PC-3 (cell line): ENCODE measurements at regions not wholly inside any gene's neighbourhood (a gene's known extent, or its start where the extent isn't known, plus 50 kb on each side); places are given as distances from the start of the nearest gene placed in this dataset.

Experiments
- ATAC-seq: fragments of 200-7000 bp; cut with Tn5 transposase; 2 replicates; pipeline ENCODE4 v1.9.1; 2020; ENCODE audit warnings: mild to moderate bottlenecking, moderate library complexity
- BruUV-seq: library from RNA; stranded (reverse); fragments of 400-500 nt; replicated peaks from 2 replicates; lab custom pipeline; 2021; lab: Mats Ljungman, UMichigan
- CTCF ChIA-PET: fragments of 300-600 bp; sonication (Branson Sonifier 250); formaldehyde crosslinking; loops from one replicate; lab custom pipeline; 2022; ENCODE audit warnings: antibody characterized with exemption; lab: Charles Lee
- POLR2A ChIA-PET: fragments of 300-600 bp; sonication (Branson Sonifier 250); formaldehyde crosslinking; loops from one replicate; lab custom pipeline; 2022; ENCODE audit warnings: antibody characterized with exemption; ENCODE audit not compliant: unreplicated experiment; lab: Charles Lee
- DNase-seq: peaks from one replicate; pipeline ENCODE4 v3.0.0-alpha.2; 2015
- H2AFZ ChIP-seq: fragments of 300-600 bp; sonication (generic); 2 replicates; pipeline ENCODE4 v1.6.0; 2016; ENCODE audit warnings: antibody characterized with exemption, low read length
- H3F3A ChIP-seq: fragments of 300-600 bp; sonication (generic); one replicate; pipeline ENCODE4 v1.6.0; 2017; ENCODE audit warnings: antibody characterized with exemption, low read length, control low read depth, mild to moderate bottlenecking; ENCODE audit not compliant: unreplicated experiment
- H3K27ac ChIP-seq: fragments of 300-600 bp; sonication (generic); 2 replicates; pipeline ENCODE4 v1.5.1; 2016; ENCODE audit warnings: mild to moderate bottlenecking, low read length
- H3K27me3 ChIP-seq: fragments of 300-600 bp; sonication (generic); 2 replicates; pipeline ENCODE4 v1.6.1; 2016; ENCODE audit warnings: low read length, mixed read lengths
- H3K36me3 ChIP-seq: fragments of 300-600 bp; sonication (generic); 2 replicates; pipeline ENCODE4 v1.6.1; 2016; ENCODE audit warnings: low read depth, mixed run types, low read length, mixed read lengths
- H3K4me1 ChIP-seq: fragments of 300-600 bp; sonication (generic); 2 replicates; pipeline ENCODE4 v1.5.1; 2016; ENCODE audit warnings: low read length; ENCODE audit not compliant: insufficient read depth
- H3K4me2 ChIP-seq: fragments of 300-600 bp; sonication (generic); 2 replicates; pipeline ENCODE4 v1.6.0; 2016; ENCODE audit warnings: low read length
- H3K4me3 ChIP-seq: fragments of 300-600 bp; sonication (generic); 2 replicates; pipeline ENCODE4 v1.5.1; 2016; ENCODE audit warnings: mild to moderate bottlenecking, low read length, mixed read lengths
- H3K79me2 ChIP-seq: fragments of 300-600 bp; sonication (generic); 2 replicates; pipeline ENCODE4 v1.6.1; 2017; ENCODE audit warnings: low read length, mixed read lengths
- H3K9ac ChIP-seq: fragments of 300-600 bp; sonication (generic); 2 replicates; pipeline ENCODE4 v1.6.0; 2016; ENCODE audit warnings: mild to moderate bottlenecking, low read length
- H3K9me2 ChIP-seq: fragments of 300-600 bp; sonication (generic); replicated peaks from 2 replicates; pipeline ENCODE4 v1.6.1; 2016; ENCODE audit warnings: mixed run types, low read length, mixed read lengths
- H3K9me3 ChIP-seq: fragments of 300-600 bp; sonication (generic); 2 replicates; pipeline ENCODE4 v1.6.1; 2016; ENCODE audit warnings: low read length, mixed read lengths
- H4K20me1 ChIP-seq: fragments of 300-600 bp; sonication (generic); 2 replicates; pipeline ENCODE4 v1.6.1; 2016; ENCODE audit warnings: low read length, mixed read lengths
- EZH2 ChIP-seq: fragments of 300-600 bp; sonication (generic); IDR thresholded peaks from one replicate; pipeline ENCODE4 v1.6.1; 2017; ENCODE audit warnings: antibody characterized with exemption, mild to moderate bottlenecking, low read length; ENCODE audit not compliant: unreplicated experiment
- EZH2phosphoT487 ChIP-seq: fragments of 300-600 bp; sonication (generic); IDR thresholded peaks from 2 replicates; pipeline ENCODE4 v1.6.1; 2018; ENCODE audit warnings: mild to moderate bottlenecking, antibody characterized with exemption, low read length, borderline replicate concordance
- intact Hi-C: fragments of 100-400 bp; cut with micrococcal nuclease; formaldehyde crosslinking; loops from 2 replicates; pipeline ENCODE4 v1.9.0; 2023
- TF ChIP-seq, protein P1 (sequence below): fragments of 300-600 bp; sonication (generic); conservative IDR thresholded peaks from 2 replicates; pipeline ENCODE4 v1.5.1; 2017; ENCODE audit warnings: antibody characterized with exemption, low read depth, mild to moderate bottlenecking, low read length

DNA sequence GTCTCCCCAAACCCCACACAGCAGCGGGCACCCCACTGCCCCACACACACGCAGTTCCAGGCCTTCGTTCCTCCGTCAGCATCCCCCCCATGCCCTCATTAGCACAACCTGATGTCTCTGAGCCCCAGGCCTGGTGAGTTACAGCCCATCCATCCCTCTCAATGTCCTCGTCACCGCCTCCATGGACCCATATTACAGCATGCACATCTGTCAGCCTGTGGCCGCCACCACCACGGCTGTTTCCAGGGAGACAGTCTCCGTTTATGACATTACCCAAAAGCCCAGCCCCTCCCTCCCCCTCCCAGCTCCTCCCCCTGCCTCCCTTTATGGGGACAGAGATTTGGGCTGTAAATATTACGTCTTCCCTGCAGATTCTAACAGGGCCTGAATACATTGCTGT is 143.1 kb upstream of the LINGO1 start:
- ChIA-PET CTCF (no interaction called here), POLR2A (no interaction called here)
- Histone ChIP-seq H3K9me3 (no peaks in the 10 kb centered on the region), H3K9ac (no peak overlapping the region), H3K4me3 (no peak overlapping the region), H3K27ac (no peak overlapping the region), H3F3A (no peaks in the 10 kb centered on the region), H3K9me2 (no peaks in the 10 kb centered on the region), H2AFZ (no peak overlapping the region), H4K20me1 (no peaks in the 10 kb centered on the region), H3K4me2 (no peak overlapping the region), H3K36me3 (no peaks in the 10 kb centered on the region), H3K79me2 (no peaks in the 10 kb centered on the region), H3K4me1 (no peaks in the 10 kb centered on the region), H3K27me3 (peaks cover 5% of the 10 kb centered on the region; the same call in 1 of the 2 replicates)
- ATAC-seq: no peak
- TF ChIP-seq EZH2phosphoT487 (no peak), EZH2 (no peak)
- TF ChIP-seq, protein P1, sequence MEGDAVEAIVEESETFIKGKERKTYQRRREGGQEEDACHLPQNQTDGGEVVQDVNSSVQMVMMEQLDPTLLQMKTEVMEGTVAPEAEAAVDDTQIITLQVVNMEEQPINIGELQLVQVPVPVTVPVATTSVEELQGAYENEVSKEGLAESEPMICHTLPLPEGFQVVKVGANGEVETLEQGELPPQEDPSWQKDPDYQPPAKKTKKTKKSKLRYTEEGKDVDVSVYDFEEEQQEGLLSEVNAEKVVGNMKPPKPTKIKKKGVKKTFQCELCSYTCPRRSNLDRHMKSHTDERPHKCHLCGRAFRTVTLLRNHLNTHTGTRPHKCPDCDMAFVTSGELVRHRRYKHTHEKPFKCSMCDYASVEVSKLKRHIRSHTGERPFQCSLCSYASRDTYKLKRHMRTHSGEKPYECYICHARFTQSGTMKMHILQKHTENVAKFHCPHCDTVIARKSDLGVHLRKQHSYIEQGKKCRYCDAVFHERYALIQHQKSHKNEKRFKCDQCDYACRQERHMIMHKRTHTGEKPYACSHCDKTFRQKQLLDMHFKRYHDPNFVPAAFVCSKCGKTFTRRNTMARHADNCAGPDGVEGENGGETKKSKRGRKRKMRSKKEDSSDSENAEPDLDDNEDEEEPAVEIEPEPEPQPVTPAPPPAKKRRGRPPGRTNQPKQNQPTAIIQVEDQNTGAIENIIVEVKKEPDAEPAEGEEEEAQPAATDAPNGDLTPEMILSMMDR: no peak
- intact Hi-C loops: no loop called here
- no TSS peak for BruUV-seq
- no peak for DNase-seq

DNA sequence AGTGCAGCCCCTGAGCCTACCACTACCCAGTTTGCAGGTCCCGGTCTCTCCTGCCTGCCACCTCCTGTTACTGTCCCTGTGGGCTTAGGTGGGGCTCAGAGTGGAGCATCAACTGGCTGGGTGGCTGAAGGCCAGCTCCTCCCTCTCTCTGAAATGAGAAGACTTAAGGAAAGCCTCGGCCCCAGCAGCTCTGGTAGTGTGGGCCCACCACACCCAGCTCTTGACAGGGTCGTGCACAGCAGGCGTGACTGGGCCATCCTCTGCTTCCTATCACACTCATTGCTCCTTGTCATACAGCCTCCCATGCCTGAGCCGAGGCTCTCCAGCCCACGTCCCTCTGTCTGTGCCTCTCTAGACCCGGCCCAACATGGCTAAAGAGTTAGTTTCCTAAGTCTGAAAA is 142.7 kb upstream of the LINGO1 start:
- no peak overlapping the region for H3K4me2 ChIP-seq
- H3K79me2 ChIP-seq: no peaks in the 10 kb centered on the region
- H3K4me1 ChIP-seq: no peaks in the 10 kb centered on the region
- TF ChIP-seq EZH2: no peak
- TF ChIP-seq EZH2phosphoT487: no peak
- TF ChIP-seq, protein P1: no peak
- POLR2A ChIA-PET: no interaction called here
- no peak overlapping the region for H3K27ac ChIP-seq
- H4K20me1 ChIP-seq: no peaks in the 10 kb centered on the region
- intact Hi-C loops: no loop called here
- H3K4me3 ChIP-seq: no peak overlapping the region
- CTCF ChIA-PET: no interaction called here
- no TSS peak for BruUV-seq
- no peaks in the 10 kb centered on the region for H3K36me3 ChIP-seq
- H3K27me3 ChIP-seq: peaks cover 5% of the 10 kb centered on the region; the same call in 1 of the 2 replicates
- no peaks in the 10 kb centered on the region for H3K9me2 ChIP-seq
- no peaks in the 10 kb centered on the region for H3K9me3 ChIP-seq
- H2AFZ ChIP-seq: no peak overlapping the region
- no peaks in the 10 kb centered on the region for H3F3A ChIP-seq
- ATAC-seq (no peak), DNase-seq (no peak)
- H3K9ac ChIP-seq: no peak overlapping the region

DNA sequence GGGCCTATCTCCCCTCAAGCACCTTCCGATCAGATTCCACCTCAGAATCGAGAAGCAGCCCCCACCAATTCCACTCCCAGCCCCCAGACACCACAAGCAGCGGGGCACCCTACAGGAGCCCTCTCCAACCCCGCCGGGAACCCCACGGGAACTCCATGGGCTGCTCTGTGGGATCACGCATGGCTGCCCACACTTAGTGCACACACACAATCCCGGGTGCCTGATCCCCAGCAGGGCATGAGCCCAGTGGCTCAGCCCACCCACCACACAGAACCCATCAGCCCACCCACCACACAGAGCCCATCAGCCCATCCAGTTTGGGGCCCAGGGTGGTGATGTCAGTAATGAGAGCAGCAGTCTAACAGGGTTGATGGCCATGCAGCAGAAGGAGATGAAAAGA is 141.6 kb upstream of the LINGO1 start:
- POLR2A ChIA-PET: no interaction called here
- intact Hi-C loops: no loop called here
- no peak for TF ChIP-seq EZH2
- no peak for TF ChIP-seq EZH2phosphoT487
- TF ChIP-seq, protein P1: no peak

More for the DNA sequence above, 141.6 kb upstream of the LINGO1 start:
- no peak overlapping the region for H2AFZ ChIP-seq
- no peaks in the 10 kb centered on the region for H3K9me2 ChIP-seq
- H3K4me1 ChIP-seq: no peaks in the 10 kb centered on the region
- ATAC-seq (no peak), DNase-seq (no peak)
- no peak overlapping the region for H3K27ac ChIP-seq
- H3K4me3 ChIP-seq: no peak overlapping the region
- no peaks in the 10 kb centered on the region for H3F3A ChIP-seq
- no peak overlapping the region for H3K4me2 ChIP-seq
- no peaks in the 10 kb centered on the region for H3K9me3 ChIP-seq
- no peaks in the 10 kb centered on the region for H4K20me1 ChIP-seq
- no TSS peak for BruUV-seq
- no peak overlapping the region for H3K9ac ChIP-seq
- H3K79me2 ChIP-seq: no peaks in the 10 kb centered on the region
- peaks cover 5% of the 10 kb centered on the region; the same call in 1 of the 2 replicates for H3K27me3 ChIP-seq
- CTCF ChIA-PET: no interaction called here
- H3K36me3 ChIP-seq: no peaks in the 10 kb centered on the region
